HEK293 (cell line): ENCODE measurements at regions not wholly inside any gene's neighbourhood (a gene's known extent, or its start where the extent isn't known, plus 50 kb on each side); places are given as distances from the start of the nearest gene placed in this dataset.

Source experiments
- CTCF ChIA-PET: fragments of 350-600 bp; formaldehyde crosslinking; extraction: SDS; loops from one replicate; lab custom pipeline; 2021; ENCODE audit warnings: antibody characterized with exemption; lab: Yijun Ruan, JAX
- POLR2A ChIA-PET: fragments of 300-600 bp; formaldehyde crosslinking; extraction: SDS; loops from one replicate; lab custom pipeline; 2020; ENCODE audit warnings: antibody characterized with exemption, inconsistent platforms; lab: Yijun Ruan, JAX
- H3K27ac ChIP-seq: fragments of 200-500 bp; sonication (Bioruptor generic); 2 replicates; pipeline ENCODE4 v1.5.1; 2014; ENCODE audit warnings: low read depth, low read length, control low read depth, inconsistent platforms; ENCODE audit errors: extremely low read depth
- H3K36me3 ChIP-seq, 2 experiments: fragments of 200-500 bp in 1 of 2; sonication (Bioruptor generic) in 1 of 2; 1 replicate in 1 of 2; 2 replicates in 1 of 2; pipeline ENCODE4 v1.5.1; 2014 to 2017; ENCODE audit warnings: inconsistent platforms in 2 of 2, low read length in 2 of 2; ENCODE audit not compliant: control insufficient read depth in 2 of 2, insufficient read depth in 1 of 2
- H3K4me1 ChIP-seq: fragments of 200-500 bp; sonication (Bioruptor generic); 2 replicates; pipeline ENCODE4 v1.5.1; 2014; ENCODE audit warnings: mild to moderate bottlenecking, low read length, inconsistent platforms; ENCODE audit not compliant: control insufficient read depth, insufficient read depth
- H3K4me3 ChIP-seq: 2 replicates; pipeline ENCODE4 v1.5.1; 2011; ENCODE audit warnings: low read depth, mild to moderate bottlenecking, control low read depth, low read length, moderate library complexity
- H3K9me3 ChIP-seq: fragments of 200-500 bp; sonication (Bioruptor generic); 2 replicates; pipeline ENCODE4 v1.5.1; 2014; ENCODE audit warnings: low read depth, low read length, inconsistent platforms; ENCODE audit not compliant: control insufficient read depth, insufficient read depth
- BCL11A ChIP-seq: fragments of 450-650 bp; formaldehyde crosslinking; IDR thresholded peaks from 2 replicates; pipeline ENCODE4 v1.5.1; 2016; ENCODE audit warnings: low read depth, missing biosample characterization, missing genetic modification characterization
- KLF7 ChIP-seq: fragments of 450-650 bp; formaldehyde crosslinking; IDR thresholded peaks from 2 replicates; pipeline ENCODE4 v1.5.1; 2016; ENCODE audit warnings: missing biosample characterization, missing genetic modification characterization, borderline replicate concordance
- MZF1 ChIP-seq: fragments of 450-650 bp; formaldehyde crosslinking; IDR thresholded peaks from 2 replicates; pipeline ENCODE4 v1.5.1; 2017; ENCODE audit warnings: missing biosample characterization, missing genetic modification characterization, borderline replicate concordance
- SETDB1 ChIP-seq: IDR thresholded peaks from one replicate; pipeline ENCODE4 v1.6.1; 2017; ENCODE audit warnings: mild to moderate bottlenecking, low read length, moderate library complexity, mixed read lengths; ENCODE audit not compliant: insufficient read length
- SP7 ChIP-seq: fragments of 450-650 bp; formaldehyde crosslinking; IDR thresholded peaks from 2 replicates; pipeline ENCODE4 v1.5.1; 2016; ENCODE audit warnings: missing biosample characterization, missing genetic modification characterization
- TRIM28 ChIP-seq: IDR thresholded peaks from 2 replicates; pipeline ENCODE4 v1.6.1; 2011; ENCODE audit warnings: low read length, control low read depth, borderline replicate concordance
- ZBTB21 ChIP-seq: fragments of 450-650 bp; formaldehyde crosslinking; IDR thresholded peaks from 2 replicates; pipeline ENCODE4 v1.5.1; 2017; ENCODE audit warnings: missing biosample characterization, missing genetic modification characterization
- ZNF133 ChIP-seq: fragments of 450-650 bp; formaldehyde crosslinking; IDR thresholded peaks from 2 replicates; pipeline ENCODE4 v1.5.1; 2016; ENCODE audit warnings: missing biosample characterization, missing genetic modification characterization
- ZNF138 ChIP-seq: fragments of 450-650 bp; formaldehyde crosslinking; IDR thresholded peaks from 2 replicates; pipeline ENCODE4 v1.5.1; 2016; ENCODE audit warnings: missing biosample characterization, missing genetic modification characterization, borderline replicate concordance
- ZNF223 ChIP-seq: fragments of 450-650 bp; formaldehyde crosslinking; IDR thresholded peaks from 2 replicates; pipeline ENCODE4 v1.5.1; 2016; ENCODE audit warnings: missing biosample characterization, missing genetic modification characterization
- ZNF292 ChIP-seq: fragments of 450-650 bp; formaldehyde crosslinking; IDR thresholded peaks from 2 replicates; pipeline ENCODE4 v1.5.1; 2016; ENCODE audit warnings: low read depth, missing biosample characterization, missing genetic modification characterization, borderline replicate concordance
- ZNF350 ChIP-seq: fragments of 450-650 bp; formaldehyde crosslinking; IDR thresholded peaks from 2 replicates; pipeline ENCODE4 v1.5.0; 2017; ENCODE audit warnings: missing biosample characterization, mild to moderate bottlenecking, missing genetic modification characterization
- ZNF48 ChIP-seq: fragments of 450-650 bp; formaldehyde crosslinking; IDR thresholded peaks from 2 replicates; pipeline ENCODE4 v1.5.1; 2016; ENCODE audit warnings: missing biosample characterization, missing genetic modification characterization
- ZNF596 ChIP-seq: fragments of 450-650 bp; IDR thresholded peaks from 2 replicates; pipeline ENCODE4 v1.5.0; 2018; ENCODE audit warnings: missing biosample characterization, mild to moderate bottlenecking, missing genetic modification characterization, moderate library complexity
- ZNF777 ChIP-seq: fragments of 450-650 bp; formaldehyde crosslinking; IDR thresholded peaks from 2 replicates; pipeline ENCODE4 v1.5.1; 2017; ENCODE audit warnings: missing biosample characterization, missing genetic modification characterization, borderline replicate concordance
- ZXDB ChIP-seq: fragments of 450-650 bp; formaldehyde crosslinking; IDR thresholded peaks from 2 replicates; pipeline ENCODE4 v1.5.1; 2016; ENCODE audit warnings: missing biosample characterization, missing genetic modification characterization
- TF ChIP-seq, protein P1 (sequence below): fragments of 450-650 bp; formaldehyde crosslinking; IDR thresholded peaks from 2 replicates; pipeline ENCODE4 v1.5.1; 2016; ENCODE audit warnings: missing biosample characterization, missing genetic modification characterization
- TF ChIP-seq, protein P2 (sequence below): fragments of 450-650 bp; formaldehyde crosslinking; IDR thresholded peaks from 2 replicates; pipeline ENCODE4 v1.5.1; 2017; ENCODE audit warnings: missing biosample characterization, mild to moderate bottlenecking, missing genetic modification characterization, moderate library complexity
- TF ChIP-seq, protein P3 (sequence below): fragments of 450-650 bp; formaldehyde crosslinking; IDR thresholded peaks from 2 replicates; pipeline ENCODE4 v1.5.1; 2016; ENCODE audit warnings: missing biosample characterization, missing genetic modification characterization
- TF ChIP-seq, protein P4 (sequence below): fragments of 450-650 bp; formaldehyde crosslinking; IDR thresholded peaks from 2 replicates; pipeline ENCODE4 v1.5.1; 2016; ENCODE audit warnings: missing biosample characterization, missing genetic modification characterization, borderline replicate concordance

DNA sequence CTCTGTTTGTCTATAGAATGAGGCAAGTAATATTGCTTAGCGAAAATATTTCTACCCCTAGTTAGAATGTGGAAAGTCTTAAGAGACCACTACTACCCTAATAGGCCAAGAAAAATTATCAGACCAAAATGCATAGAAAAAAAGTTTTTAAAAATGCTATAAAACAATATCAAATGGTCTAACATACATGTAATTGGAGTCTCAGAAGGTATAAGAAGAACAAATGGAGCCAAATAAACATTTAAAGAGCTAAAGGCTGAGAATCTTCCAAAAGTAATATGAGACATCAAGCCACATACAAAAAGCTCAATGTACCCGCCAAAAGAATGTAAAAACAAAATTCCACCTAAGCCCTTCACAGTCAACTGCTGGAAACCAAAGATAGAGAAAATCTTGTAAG lies 133.5 kb upstream of the GADL1 start:
- CTCF ChIA-PET: interaction anchor here (0.7 kb wide), 2 partner anchors 168 to 259 kb away, joined by 3 to 4 read pairs; no protein-coding TSS in a partner anchor
- POLR2A ChIA-PET: no interaction called here

GRCh38 chr3:31028766-31029165 lies 134.3 kb upstream of the GADL1 start:
- ChIA-PET CTCF (interaction anchor here (0.6 to 0.7 kb wide), 2 partner anchors 21 to 167 kb away, joined by 3 to 4 read pairs; no protein-coding TSS in a partner anchor), POLR2A (no interaction called here)
- H3K4me1 ChIP-seq: no peaks in the 10 kb centered on the region
- no peak overlapping the region for H3K4me3 ChIP-seq
- H3K27ac ChIP-seq: no peak overlapping the region
- no peaks in the 10 kb centered on the region for H3K36me3 ChIP-seq
- no peaks in the 10 kb centered on the region for H3K9me3 ChIP-seq
- TF ChIP-seq ZBTB21 (tag by site-specific recombination): no peak
- TF ChIP-seq, all 188 proteins: peak for 0

More for the DNA sequence above, 133.5 kb upstream of the GADL1 start:
- H3K27ac ChIP-seq: no peak overlapping the region
- H3K9me3 ChIP-seq: no peaks in the 10 kb centered on the region
- H3K36me3 ChIP-seq: no peaks in the 10 kb centered on the region
- no peak overlapping the region for H3K4me3 ChIP-seq
- TF ChIP-seq SETDB1: peak; percentile 69
- peak; percentile 90 for TF ChIP-seq ZNF133 (tag by site-specific recombination)
- no peak for TF ChIP-seq ZXDB (tag by site-specific recombination)
- no peak for TF ChIP-seq ZNF777 (tag by site-specific recombination)
- H3K4me1 ChIP-seq: no peaks in the 10 kb centered on the region

DNA sequence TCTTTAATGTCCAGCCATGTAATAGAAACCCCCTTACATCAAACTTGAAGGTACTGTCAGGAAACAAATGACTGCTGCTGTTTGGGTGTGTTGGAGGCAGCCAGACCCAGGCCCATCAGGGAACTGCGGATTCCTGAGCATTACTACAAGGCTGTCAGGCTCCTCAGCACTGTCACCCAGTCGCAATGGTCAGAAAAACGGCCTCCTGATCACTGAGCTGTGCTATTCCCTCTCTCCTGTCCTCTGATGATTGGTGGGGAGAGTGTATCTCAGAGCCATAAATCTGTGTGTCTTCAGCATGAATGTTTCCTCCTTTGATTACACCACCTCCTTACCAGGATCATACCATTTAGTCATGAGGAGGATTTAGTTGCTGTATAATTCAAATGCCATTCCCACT lies 135.2 kb upstream of the GADL1 start:
- ChIA-PET POLR2A (no interaction called here), CTCF (interaction anchor here (1.4 kb wide), 1 partner anchor 63 kb away, joined by 3 read pairs; no protein-coding TSS in a partner anchor)
- TF ChIP-seq ZNF223 (tag by site-specific recombination) (no peak), ZNF350 (tag by site-specific recombination) (no peak), ZNF138 (tag by site-specific recombination) (no peak), ZNF596 (tag by site-specific recombination) (no peak), MZF1 (tag by site-specific recombination) (no peak), ZNF292 (tag by site-specific recombination) (no peak), BCL11A (no peak), SP7 (tag by site-specific recombination) (no peak), TRIM28 (no peak), ZNF48 (no peak), KLF7 (tag by site-specific recombination) (no peak)
- TF ChIP-seq, protein P1, sequence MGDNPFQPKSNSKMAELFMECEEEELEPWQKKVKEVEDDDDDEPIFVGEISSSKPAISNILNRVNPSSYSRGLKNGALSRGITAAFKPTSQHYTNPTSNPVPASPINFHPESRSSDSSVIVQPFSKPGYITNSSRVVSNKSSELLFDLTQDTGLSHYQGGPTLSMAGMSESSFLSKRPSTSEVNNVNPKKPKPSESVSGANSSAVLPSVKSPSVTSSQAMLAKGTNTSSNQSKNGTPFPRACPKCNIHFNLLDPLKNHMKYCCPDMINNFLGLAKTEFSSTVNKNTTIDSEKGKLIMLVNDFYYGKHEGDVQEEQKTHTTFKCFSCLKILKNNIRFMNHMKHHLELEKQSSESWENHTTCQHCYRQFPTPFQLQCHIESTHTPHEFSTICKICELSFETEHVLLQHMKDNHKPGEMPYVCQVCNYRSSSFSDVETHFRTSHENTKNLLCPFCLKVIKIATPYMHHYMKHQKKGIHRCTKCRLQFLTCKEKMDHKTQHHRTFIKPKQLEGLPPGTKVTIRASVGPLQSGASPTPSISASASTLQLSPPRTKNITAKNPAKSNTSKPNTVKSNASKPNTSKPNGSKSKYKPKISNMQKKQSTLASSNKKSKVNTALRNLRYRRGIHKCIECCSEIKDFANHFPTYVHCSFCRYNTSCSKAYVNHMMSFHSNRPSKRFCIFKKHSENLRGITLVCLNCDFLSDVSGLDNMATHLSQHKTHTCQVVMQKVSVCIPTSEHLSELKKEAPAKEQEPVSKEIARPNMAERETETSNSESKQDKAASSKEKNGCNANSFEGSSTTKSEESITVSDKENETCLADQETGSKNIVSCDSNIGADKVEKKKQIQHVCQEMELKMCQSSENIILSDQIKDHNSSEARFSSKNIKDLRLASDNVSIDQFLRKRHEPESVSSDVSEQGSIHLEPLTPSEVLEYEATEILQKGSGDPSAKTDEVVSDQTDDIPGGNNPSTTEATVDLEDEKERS (tag by site-specific recombination): no peak
- TF ChIP-seq, protein P2, sequence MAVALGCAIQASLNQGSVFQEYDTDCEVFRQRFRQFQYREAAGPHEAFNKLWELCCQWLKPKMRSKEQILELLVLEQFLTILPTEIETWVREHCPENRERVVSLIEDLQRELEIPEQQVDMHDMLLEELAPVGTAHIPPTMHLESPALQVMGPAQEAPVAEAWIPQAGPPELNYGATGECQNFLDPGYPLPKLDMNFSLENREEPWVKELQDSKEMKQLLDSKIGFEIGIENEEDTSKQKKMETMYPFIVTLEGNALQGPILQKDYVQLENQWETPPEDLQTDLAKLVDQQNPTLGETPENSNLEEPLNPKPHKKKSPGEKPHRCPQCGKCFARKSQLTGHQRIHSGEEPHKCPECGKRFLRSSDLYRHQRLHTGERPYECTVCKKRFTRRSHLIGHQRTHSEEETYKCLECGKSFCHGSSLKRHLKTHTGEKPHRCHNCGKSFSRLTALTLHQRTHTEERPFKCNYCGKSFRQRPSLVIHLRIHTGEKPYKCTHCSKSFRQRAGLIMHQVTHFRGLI (tag by site-specific recombination): no peak
- TF ChIP-seq, protein P3, sequence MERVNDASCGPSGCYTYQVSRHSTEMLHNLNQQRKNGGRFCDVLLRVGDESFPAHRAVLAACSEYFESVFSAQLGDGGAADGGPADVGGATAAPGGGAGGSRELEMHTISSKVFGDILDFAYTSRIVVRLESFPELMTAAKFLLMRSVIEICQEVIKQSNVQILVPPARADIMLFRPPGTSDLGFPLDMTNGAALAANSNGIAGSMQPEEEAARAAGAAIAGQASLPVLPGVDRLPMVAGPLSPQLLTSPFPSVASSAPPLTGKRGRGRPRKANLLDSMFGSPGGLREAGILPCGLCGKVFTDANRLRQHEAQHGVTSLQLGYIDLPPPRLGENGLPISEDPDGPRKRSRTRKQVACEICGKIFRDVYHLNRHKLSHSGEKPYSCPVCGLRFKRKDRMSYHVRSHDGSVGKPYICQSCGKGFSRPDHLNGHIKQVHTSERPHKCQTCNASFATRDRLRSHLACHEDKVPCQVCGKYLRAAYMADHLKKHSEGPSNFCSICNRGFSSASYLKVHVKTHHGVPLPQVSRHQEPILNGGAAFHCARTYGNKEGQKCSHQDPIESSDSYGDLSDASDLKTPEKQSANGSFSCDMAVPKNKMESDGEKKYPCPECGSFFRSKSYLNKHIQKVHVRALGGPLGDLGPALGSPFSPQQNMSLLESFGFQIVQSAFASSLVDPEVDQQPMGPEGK: no peak
- TF ChIP-seq, protein P4, sequence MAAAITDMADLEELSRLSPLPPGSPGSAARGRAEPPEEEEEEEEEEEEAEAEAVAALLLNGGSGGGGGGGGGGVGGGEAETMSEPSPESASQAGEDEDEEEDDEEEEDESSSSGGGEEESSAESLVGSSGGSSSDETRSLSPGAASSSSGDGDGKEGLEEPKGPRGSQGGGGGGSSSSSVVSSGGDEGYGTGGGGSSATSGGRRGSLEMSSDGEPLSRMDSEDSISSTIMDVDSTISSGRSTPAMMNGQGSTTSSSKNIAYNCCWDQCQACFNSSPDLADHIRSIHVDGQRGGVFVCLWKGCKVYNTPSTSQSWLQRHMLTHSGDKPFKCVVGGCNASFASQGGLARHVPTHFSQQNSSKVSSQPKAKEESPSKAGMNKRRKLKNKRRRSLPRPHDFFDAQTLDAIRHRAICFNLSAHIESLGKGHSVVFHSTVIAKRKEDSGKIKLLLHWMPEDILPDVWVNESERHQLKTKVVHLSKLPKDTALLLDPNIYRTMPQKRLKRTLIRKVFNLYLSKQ (tag by site-specific recombination): no peak
- Histone ChIP-seq H3K9me3 (no peaks in the 10 kb centered on the region), H3K4me3 (no peak overlapping the region), H3K4me1 (no peaks in the 10 kb centered on the region), H3K27ac (no peak overlapping the region), H3K36me3 (no peaks in the 10 kb centered on the region)
